ENCODE measurements at regions not wholly inside any gene's neighbourhood (a gene's known extent, or its start where the extent isn't known, plus 50 kb on each side); places are given as distances from the start of the nearest gene placed in this dataset.

- no peak for DNase-seq
Observed at GRCh38 chr11:128188346-128189004, 398.9 kb downstream of the ETS1 start.

DNA sequence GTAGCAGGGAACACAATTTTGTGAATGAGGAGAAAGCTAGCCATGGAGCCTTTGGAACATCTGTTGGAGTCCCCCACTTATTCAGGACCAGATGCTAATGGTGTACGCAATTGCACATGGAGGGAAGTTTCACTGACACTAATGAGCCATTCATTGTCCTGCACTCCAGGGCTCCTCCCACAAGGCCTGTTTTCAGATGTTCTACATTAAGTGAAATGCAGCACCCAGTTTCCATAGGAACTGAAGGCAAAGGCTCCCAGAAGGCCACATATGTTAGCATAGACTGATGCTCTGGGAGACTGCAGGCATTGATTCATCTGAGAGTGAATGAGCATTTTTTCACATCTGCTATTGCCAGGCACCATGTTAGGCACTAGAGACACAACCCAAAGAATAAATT lies 399.5 kb downstream of the ETS1 start:
- no peak for DNase-seq

GRCh38 chr11:128187377-128187776 lies 400.0 kb downstream of the ETS1 start:
- no peak for DNase-seq

GRCh38 chr11:128184981-128185380 lies 402.4 kb downstream of the ETS1 start:
- DNase-seq, result no peak

DNA sequence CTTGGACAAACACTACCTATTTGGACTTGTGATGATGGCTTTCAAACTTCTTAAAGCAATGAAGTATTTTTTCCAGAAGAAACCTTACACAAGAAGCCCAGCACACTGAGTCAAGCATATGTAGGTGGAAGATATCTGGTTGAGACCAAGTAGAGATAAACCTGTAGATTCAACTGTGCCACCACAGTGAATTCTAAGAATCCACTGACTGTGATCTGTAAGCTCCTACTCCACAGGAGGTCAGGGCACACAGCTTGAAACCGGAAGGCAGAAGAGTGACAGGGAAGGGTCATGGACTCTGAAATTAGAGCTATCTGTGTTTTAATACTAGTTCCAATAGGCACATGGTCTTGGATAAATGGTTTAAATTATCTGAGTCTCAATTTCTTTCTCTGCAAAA lies 404.5 kb downstream of the ETS1 start:
- no peak for DNase-seq

GRCh38 chr11:128181984-128182383 lies 405.4 kb downstream of the ETS1 start:
- no peak for DNase-seq

- DNase-seq, result no peak
Observed at GRCh38 chr11:128181088-128181480, 406.3 kb downstream of the ETS1 start.

DNA sequence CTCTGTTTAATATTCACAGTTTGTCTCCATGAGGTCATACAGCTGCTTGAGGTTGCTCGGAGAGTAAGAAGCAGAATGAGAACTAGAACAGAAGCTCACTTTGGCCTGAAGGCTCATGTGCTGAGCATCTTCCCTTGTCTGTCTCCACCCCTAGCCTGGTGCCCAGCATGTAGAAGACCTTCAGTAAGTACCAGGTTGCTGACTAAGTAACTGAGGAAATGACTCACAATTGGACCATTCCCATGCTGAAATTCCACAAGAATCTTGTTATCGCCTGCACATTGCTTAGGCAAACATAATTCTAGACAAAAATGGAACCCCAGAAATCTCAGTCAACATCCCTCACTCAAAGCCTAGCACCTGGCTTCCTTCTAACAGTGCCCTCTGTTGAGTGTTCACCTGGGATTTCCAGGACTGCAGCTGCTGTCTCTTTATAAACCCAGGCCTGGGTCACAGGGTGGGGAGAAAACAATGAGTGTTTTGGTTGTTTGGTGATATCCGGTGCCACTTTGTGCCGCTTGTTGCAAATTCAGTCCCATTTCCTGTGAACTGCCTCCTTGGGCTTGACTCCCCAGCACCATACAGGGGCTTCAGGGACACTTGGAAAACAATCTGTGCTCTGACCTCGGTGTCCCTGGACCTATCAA lies 406.8 kb downstream of the ETS1 start:
- no peak for DNase-seq

DNA sequence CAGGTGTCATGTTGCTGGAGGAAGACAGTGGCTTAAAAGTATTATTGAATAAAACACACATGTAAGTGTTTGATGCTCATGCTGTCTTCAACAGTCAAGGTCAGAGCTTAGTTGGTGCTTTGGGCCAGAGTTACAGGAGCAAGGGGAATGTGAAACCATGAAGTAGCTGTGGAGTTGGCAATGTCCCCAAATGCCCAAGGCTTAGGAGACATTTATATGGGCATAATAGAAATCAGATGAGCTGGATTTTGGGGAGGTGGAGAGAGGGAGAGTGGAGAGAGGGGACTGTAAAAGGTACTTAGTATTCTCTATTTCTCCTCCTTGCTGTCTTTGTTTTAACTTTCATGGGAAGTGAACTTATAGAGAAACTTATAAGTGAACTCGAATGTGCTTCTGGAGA lies 407.8 kb downstream of the ETS1 start:
- no peak for DNase-seq

DNA sequence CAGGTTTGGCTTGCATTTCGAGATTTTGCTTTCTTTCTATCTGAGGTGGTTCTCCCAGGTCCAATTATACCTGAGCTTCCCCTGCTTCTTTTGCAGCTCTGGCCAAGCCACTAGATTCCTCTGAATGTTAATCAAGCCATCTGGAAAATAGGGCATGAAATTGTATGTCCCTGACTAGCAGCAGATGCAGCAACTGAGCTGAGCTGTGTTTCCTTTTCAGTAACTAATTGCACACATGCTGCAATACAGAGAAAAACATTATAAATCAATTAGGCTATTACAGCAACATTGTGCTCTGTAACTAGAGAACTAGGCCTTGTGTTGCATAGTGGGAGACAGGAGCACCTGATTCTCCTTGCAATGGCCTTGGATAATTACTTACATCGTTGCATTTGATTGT lies 408.3 kb downstream of the ETS1 start:
- no peak for DNase-seq

- DNase-seq, result no peak
Observed at GRCh38 chr11:128174465-128175291, 412.7 kb downstream of the ETS1 start.

GRCh38 chr11:128172046-128172878 lies 415.1 kb downstream of the ETS1 start:
- DNase-seq, result peak; percentile 61

DNA sequence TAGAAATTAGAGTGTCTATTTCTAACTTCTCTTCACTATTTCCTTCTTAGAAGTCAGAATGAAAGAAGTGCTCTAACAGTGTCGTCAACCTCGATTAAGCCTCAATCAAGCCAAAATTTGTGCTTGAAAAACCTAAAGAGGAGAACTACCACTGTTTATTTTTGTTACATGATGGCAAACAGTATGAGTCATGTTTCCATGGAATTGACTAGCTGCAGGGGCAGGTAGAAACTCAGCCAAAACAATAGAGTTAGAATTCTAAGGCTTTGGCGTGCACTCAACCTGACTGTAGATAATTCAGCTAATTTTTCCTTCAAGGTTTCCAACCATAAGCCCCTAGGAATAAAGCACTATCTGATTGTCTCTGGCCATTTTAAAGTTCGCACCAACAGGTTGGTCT lies 415.9 kb downstream of the ETS1 start:
- no peak for DNase-seq

DNA sequence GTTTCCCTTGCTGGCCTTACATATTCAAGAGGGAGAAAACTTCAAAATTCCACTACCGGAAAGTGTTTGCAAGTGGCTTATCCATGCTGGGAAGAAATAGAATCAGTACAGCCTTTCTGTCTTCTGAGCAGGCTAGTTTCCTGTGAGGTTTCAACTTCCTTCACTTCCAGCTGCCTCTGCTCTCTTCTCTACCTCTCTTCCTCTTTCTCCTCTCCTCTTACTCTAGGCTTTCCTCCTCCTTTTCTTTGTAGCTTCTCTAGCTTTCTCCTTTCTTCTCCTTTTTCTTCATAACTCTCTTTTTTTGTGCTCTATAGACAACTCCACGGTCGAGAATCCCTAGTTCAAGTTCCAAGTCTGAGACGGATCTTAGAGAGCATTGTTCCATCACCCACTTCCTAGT lies 421.8 kb downstream of the ETS1 start:
- DNase-seq, result no peak

DNA sequence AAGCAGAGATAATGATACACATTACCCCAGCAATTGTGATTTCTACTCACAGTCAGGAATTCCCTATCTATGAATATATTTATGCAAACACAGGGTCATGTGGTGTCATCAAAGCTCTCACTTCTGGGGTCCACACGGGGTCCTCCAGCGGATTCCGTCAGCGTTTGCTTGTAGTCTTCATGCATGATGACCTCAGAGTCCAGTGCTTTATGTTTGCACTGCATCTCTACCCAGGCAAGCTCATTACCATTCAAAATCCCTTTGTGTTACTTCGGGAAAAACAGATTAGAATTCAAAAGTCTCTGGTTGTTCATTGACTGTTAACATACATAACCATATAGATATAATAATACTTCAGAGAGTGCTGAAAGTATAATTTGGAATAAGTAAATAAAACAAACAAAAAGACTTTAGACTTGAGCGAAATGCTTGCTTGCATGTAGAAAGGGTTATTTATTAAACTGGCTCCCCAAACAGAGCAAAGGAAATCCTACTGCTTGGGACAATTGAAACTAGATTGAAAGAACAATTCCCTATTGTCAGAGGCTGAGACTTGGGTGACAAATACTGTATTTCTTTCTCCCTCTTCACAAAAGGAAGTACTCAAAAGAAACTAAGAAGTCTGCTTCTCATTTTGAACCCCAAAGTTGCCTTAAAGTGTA lies 423.1 kb downstream of the ETS1 start:
- DNase-seq, result no peak

DNA sequence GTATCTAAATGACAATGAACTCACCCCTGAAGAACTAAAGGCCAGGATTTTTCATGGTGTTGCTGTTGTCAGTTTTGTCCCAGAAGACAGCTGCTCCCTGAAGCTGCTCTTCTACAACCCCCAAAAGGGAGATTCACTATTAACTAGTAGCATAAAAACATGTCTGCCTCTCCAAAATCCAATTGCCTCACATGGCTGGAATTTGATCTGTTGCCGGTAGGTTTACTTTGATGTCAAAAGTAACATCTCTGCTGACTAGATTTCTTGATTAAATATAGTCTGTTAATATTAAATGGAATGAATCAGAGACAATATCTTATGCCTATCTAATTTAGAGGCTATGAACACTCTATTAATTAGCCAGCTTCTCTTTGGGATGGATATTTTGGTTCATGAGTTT lies 425.4 kb downstream of the ETS1 start:
- DNase-seq, result no peak

- no peak for DNase-seq
Observed at GRCh38 chr11:128161436-128161835, 425.9 kb downstream of the ETS1 start.

- DNase-seq, result no peak
Observed at GRCh38 chr11:128158860-128159259, 428.5 kb downstream of the ETS1 start.

GRCh38 chr11:128157423-128158298 lies 429.7 kb downstream of the ETS1 start:
- DNase-seq, result peak; percentile 5

GRCh38 chr11:128156486-128156885 lies 430.9 kb downstream of the ETS1 start:
- DNase-seq, result no peak

GRCh38 chr11:128155590-128155989 lies 431.8 kb downstream of the ETS1 start:
- no peak for DNase-seq

Data from occipital lobe (tissue), 1 donor.